ENCODE measurements at regions not wholly inside any gene's neighbourhood (a gene's known extent, or its start where the extent isn't known, plus 50 kb on each side); places are given as distances from the start of the nearest gene placed in this dataset.

DNA sequence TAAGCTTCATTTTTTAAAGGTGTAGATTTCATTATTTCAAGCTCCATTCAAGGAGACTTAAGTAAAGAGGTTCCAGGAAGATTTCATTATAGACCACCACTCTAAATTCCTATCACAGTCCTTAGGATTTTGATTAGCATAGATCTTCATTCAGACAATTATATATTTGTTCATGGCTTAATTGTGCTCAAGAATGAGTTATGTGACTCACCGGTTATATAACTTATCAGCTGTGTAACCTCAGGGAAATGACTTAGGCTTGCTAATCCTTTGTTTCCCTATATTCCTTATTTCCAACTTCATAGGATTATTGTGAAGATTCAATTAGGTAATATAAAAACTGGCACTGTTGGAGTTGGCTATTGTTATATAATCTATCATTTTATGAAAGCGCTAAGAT lies 632.8 kb upstream of the SPRY2 start:
- CTCF ChIA-PET: interaction anchor here (1.1 to 1.5 kb wide), 2 partner anchors 529 to 1295 kb away, joined by 3 read pairs; no protein-coding TSS in a partner anchor
- no peak for DNase-seq (ENCODE audit: low read depth, low spot score)
- in situ Hi-C loops (cut with MboI): no loop called here
- no peak overlapping the region for H2AFZ ChIP-seq (ENCODE audit: control insufficient read depth, low read depth, low read length)
- RAD21 ChIA-PET (ENCODE audit: unreplicated experiment): no interaction called here
- no peaks in the 10 kb centered on the region for H4K20me1 ChIP-seq (ENCODE audit: control insufficient read depth, insufficient read depth)
- no peaks in the 10 kb centered on the region for H3K79me2 ChIP-seq (ENCODE audit: control insufficient read depth, insufficient read depth, low read length)
- no TSS peak for BruUV-seq (replicated peaks)
- no peak for ATAC-seq
- intact Hi-C loops (cut with micrococcal nuclease; ENCODE audit: unreplicated experiment): no loop called here
- no peaks in the 10 kb centered on the region for H3K4me1 ChIP-seq (ENCODE audit: control insufficient read depth, insufficient read depth, low read length)
- H3K27ac ChIP-seq (ENCODE audit: control insufficient read depth, insufficient read depth): no peak overlapping the region
- H3K27me3 ChIP-seq (replicated peaks in 1 of 2; ENCODE audit: control insufficient read depth in 2 of 2, insufficient read depth in 2 of 2, low read length in 1 of 2): no peaks in the 10 kb centered on the region
- H3K9ac ChIP-seq (ENCODE audit: control insufficient read depth, insufficient read depth, low read length): no peak overlapping the region
- SMC1A ChIA-PET (ENCODE audit: uncharacterized antibody, unreplicated experiment): interaction anchor here (0.8 to 2.0 kb wide), 4 partner anchors 9 to 593 kb away, joined by 3 to 6 read pairs (median 4); no protein-coding TSS in a partner anchor
- FAIRE-seq: no peak
- H3K36me3 ChIP-seq (ENCODE audit: control insufficient read depth in 2 of 2, insufficient read depth in 2 of 2, low read length in 1 of 2): no peaks in the 10 kb centered on the region
- WGBS (ENCODE audit: insufficient coverage, insufficient replicate concordance, low lambda C conversion rate, missing lambda C conversion rate): 83% methylated on average over 2 of the region's 2 CpGs
- H3K4me3 ChIP-seq: no peak overlapping the region
- POLR2A ChIA-PET: no interaction called here
- no peak overlapping the region for H3K4me2 ChIP-seq (ENCODE audit: control insufficient read depth, insufficient read depth)
- H3K9me3 ChIP-seq (replicated peaks; ENCODE audit: control insufficient read depth, insufficient read depth, low read length): no peaks in the 10 kb centered on the region
- TF ChIP-seq, protein P1, sequence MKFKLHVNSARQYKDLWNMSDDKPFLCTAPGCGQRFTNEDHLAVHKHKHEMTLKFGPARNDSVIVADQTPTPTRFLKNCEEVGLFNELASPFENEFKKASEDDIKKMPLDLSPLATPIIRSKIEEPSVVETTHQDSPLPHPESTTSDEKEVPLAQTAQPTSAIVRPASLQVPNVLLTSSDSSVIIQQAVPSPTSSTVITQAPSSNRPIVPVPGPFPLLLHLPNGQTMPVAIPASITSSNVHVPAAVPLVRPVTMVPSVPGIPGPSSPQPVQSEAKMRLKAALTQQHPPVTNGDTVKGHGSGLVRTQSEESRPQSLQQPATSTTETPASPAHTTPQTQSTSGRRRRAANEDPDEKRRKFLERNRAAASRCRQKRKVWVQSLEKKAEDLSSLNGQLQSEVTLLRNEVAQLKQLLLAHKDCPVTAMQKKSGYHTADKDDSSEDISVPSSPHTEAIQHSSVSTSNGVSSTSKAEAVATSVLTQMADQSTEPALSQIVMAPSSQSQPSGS (IDR thresholded peaks at IDR 0.05; ENCODE audit: low read length): no peak

DNA sequence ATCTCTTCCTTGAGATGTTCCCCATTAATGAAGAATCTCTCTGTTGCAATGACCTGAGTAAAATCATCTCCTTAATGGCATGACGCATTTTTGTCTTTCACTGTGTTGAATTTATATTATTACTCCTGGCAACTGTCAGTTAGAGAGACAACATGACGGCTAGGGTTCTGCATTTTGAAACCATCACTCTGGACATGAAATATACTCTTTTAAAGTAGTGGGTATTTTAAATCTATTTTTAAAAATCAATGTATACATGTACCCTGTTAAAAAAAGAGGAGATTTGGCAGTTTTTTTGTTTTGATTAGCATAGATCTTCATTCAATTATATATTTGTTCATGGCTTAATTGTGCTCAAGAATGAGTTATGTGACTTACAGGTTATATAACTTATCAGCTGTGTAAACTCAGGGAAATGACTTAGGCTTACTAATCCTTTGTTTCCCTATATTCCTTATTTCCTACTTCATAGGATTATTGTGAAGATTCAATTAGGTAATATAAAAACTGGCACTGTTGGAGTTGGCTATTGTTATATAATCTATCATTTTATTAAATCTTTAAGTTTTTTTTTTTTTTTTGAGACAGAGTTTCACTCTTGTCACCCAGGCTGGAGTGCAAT lies 632.0 kb upstream of the SPRY2 start:
- H3K4me3 ChIP-seq: no peak overlapping the region
- CTCF ChIA-PET: no interaction called here
- H2AFZ ChIP-seq (ENCODE audit: control insufficient read depth, low read depth, low read length): no peak overlapping the region
- no peaks in the 10 kb centered on the region for H3K27me3 ChIP-seq (replicated peaks in 1 of 2; ENCODE audit: control insufficient read depth in 2 of 2, insufficient read depth in 2 of 2, low read length in 1 of 2)
- POLR2A ChIA-PET: no interaction called here
- intact Hi-C loops (cut with micrococcal nuclease; ENCODE audit: unreplicated experiment): no loop called here
- no peak overlapping the region for H3K4me2 ChIP-seq (ENCODE audit: control insufficient read depth, insufficient read depth)
- H3K9ac ChIP-seq (ENCODE audit: control insufficient read depth, insufficient read depth, low read length): no peak overlapping the region
- DNase-seq (ENCODE audit: low read depth, low spot score) (no peak), ATAC-seq (no peak), FAIRE-seq (no peak)
- no peak overlapping the region for H3K27ac ChIP-seq (ENCODE audit: control insufficient read depth, insufficient read depth)
- no peaks in the 10 kb centered on the region for H4K20me1 ChIP-seq (ENCODE audit: control insufficient read depth, insufficient read depth)
- in situ Hi-C loops (cut with MboI): no loop called here
- no peaks in the 10 kb centered on the region for H3K4me1 ChIP-seq (ENCODE audit: control insufficient read depth, insufficient read depth, low read length)
- H3K9me3 ChIP-seq (replicated peaks; ENCODE audit: control insufficient read depth, insufficient read depth, low read length): no peaks in the 10 kb centered on the region
- no peaks in the 10 kb centered on the region for H3K36me3 ChIP-seq (ENCODE audit: control insufficient read depth in 2 of 2, insufficient read depth in 2 of 2, low read length in 1 of 2)
- RAD21 ChIA-PET (ENCODE audit: unreplicated experiment): no interaction called here
- BruUV-seq (replicated peaks): no TSS peak
- WGBS (ENCODE audit: insufficient coverage, insufficient replicate concordance, low lambda C conversion rate, missing lambda C conversion rate): 65% methylated on average over 2 of the region's 2 CpGs
- SMC1A ChIA-PET (ENCODE audit: uncharacterized antibody, unreplicated experiment): no interaction called here
- H3K79me2 ChIP-seq (ENCODE audit: control insufficient read depth, insufficient read depth, low read length): no peaks in the 10 kb centered on the region
- TF ChIP-seq POLR2AphosphoS5 (IDR thresholded peaks at IDR 0.05; ENCODE audit: low read length) (no peak), ASH2L (IDR thresholded peaks at IDR 0.05; ENCODE audit: borderline replicate concordance, low read depth) (no peak), MTA3 (IDR thresholded peaks at IDR 0.05; ENCODE audit: borderline replicate concordance, low read length) (no peak), KLF5 (IDR thresholded peaks at IDR 0.05; ENCODE audit: partially characterized antibody) (no peak), ETV6 (conservative IDR thresholded peaks at IDR 0.05 in 1 of 2, IDR thresholded peaks at IDR 0.05 in 1 of 2; ENCODE audit: borderline replicate concordance in 1 of 2, low read depth in 1 of 2) (no peak), SRF (IDR thresholded peaks at IDR 0.05; ENCODE audit: low read depth in 2 of 2, low read length in 2 of 2) (no peak)
- TF ChIP-seq, protein P2, sequence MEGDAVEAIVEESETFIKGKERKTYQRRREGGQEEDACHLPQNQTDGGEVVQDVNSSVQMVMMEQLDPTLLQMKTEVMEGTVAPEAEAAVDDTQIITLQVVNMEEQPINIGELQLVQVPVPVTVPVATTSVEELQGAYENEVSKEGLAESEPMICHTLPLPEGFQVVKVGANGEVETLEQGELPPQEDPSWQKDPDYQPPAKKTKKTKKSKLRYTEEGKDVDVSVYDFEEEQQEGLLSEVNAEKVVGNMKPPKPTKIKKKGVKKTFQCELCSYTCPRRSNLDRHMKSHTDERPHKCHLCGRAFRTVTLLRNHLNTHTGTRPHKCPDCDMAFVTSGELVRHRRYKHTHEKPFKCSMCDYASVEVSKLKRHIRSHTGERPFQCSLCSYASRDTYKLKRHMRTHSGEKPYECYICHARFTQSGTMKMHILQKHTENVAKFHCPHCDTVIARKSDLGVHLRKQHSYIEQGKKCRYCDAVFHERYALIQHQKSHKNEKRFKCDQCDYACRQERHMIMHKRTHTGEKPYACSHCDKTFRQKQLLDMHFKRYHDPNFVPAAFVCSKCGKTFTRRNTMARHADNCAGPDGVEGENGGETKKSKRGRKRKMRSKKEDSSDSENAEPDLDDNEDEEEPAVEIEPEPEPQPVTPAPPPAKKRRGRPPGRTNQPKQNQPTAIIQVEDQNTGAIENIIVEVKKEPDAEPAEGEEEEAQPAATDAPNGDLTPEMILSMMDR (IDR thresholded peaks at IDR 0.05 in 2 of 3, conservative IDR thresholded peaks at IDR 0.05 in 1 of 3; ENCODE audit: control insufficient read depth in 2 of 3, extremely low read depth in 1 of 3, insufficient read depth in 1 of 3, low read depth in 3 of 3, low read length in 3 of 3): no peak
- TF ChIP-seq, protein P3, sequence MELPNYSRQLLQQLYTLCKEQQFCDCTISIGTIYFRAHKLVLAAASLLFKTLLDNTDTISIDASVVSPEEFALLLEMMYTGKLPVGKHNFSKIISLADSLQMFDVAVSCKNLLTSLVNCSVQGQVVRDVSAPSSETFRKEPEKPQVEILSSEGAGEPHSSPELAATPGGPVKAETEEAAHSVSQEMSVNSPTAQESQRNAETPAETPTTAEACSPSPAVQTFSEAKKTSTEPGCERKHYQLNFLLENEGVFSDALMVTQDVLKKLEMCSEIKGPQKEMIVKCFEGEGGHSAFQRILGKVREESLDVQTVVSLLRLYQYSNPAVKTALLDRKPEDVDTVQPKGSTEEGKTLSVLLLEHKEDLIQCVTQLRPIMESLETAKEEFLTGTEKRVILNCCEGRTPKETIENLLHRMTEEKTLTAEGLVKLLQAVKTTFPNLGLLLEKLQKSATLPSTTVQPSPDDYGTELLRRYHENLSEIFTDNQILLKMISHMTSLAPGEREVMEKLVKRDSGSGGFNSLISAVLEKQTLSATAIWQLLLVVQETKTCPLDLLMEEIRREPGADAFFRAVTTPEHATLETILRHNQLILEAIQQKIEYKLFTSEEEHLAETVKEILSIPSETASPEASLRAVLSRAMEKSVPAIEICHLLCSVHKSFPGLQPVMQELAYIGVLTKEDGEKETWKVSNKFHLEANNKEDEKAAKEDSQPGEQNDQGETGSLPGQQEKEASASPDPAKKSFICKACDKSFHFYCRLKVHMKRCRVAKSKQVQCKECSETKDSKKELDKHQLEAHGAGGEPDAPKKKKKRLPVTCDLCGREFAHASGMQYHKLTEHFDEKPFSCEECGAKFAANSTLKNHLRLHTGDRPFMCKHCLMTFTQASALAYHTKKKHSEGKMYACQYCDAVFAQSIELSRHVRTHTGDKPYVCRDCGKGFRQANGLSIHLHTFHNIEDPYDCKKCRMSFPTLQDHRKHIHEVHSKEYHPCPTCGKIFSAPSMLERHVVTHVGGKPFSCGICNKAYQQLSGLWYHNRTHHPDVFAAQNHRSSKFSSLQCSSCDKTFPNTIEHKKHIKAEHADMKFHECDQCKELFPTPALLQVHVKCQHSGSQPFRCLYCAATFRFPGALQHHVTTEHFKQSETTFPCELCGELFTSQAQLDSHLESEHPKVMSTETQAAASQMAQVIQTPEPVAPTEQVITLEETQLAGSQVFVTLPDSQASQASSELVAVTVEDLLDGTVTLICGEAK (IDR thresholded peaks at IDR 0.05; ENCODE audit: borderline replicate concordance): no peak

Measured in GM12878 (cell line).